ENCODE measurements at regions not wholly inside any gene's neighbourhood (a gene's known extent, or its start where the extent isn't known, plus 50 kb on each side); places are given as distances from the start of the nearest gene placed in this dataset.

GRCh38 chr13:29925457-29926097 lies 75.2 kb upstream of the UBL3 start:
- peak in 1 of 2 donors; percentile 71 for TF ChIP-seq POLR2AphosphoS5 (IDR thresholded peaks at IDR 0.05; ENCODE audit: insufficient read depth in 1 of 2, low read depth in 1 of 2)
- TF ChIP-seq POLR2A (IDR thresholded peaks at IDR 0.05) = no peak
- no peak for TF ChIP-seq CTCF (IDR thresholded peaks at IDR 0.05)
- H3K4me1 ChIP-seq = peaks cover 43% of the 10 kb centered on the region
- no peaks in the 10 kb centered on the region for H3K36me3 ChIP-seq
- intact Hi-C loops (cut with DNase I) = loop anchor here (10.0 kb wide), 1 partner anchor 71 kb away; the partner anchor contains the start of gene UBL3
- no peaks in the 10 kb centered on the region for H3K27me3 ChIP-seq
- no peak overlapping the region for H3K4me3 ChIP-seq
- H3K9me3 ChIP-seq = no peaks in the 10 kb centered on the region
- DNase-seq (ENCODE audit: extremely low spot score in 2 of 2) = no peak
- H3K27ac ChIP-seq = peak overlapping the region; percentile 82

GRCh38 chr13:29924482-29925350 lies 74.3 kb upstream of the UBL3 start:
- Histone ChIP-seq H3K4me1 (peaks cover 43% of the 10 kb centered on the region), H3K9me3 (no peaks in the 10 kb centered on the region), H3K4me3 (no peak overlapping the region), H3K36me3 (no peaks in the 10 kb centered on the region), H3K27me3 (no peaks in the 10 kb centered on the region), H3K27ac (peak overlapping the region; percentile 82)
- DNase-seq (ENCODE audit: extremely low spot score in 2 of 2) = peak in 1 of 2 donors; percentile 85
- TF ChIP-seq POLR2AphosphoS5 (IDR thresholded peaks at IDR 0.05; ENCODE audit: insufficient read depth in 1 of 2, low read depth in 1 of 2) (peak in 1 of 2 donors; percentile 39), CTCF (IDR thresholded peaks at IDR 0.05) (no peak), POLR2A (IDR thresholded peaks at IDR 0.05) (no peak)
- intact Hi-C loops (cut with DNase I) = loop anchor here (10.0 kb wide), 1 partner anchor 70 kb away; the partner anchor contains the start of gene UBL3

GRCh38 chr13:29923554-29924481 lies 73.4 kb upstream of the UBL3 start:
- no peak overlapping the region for H3K4me3 ChIP-seq
- peaks cover 43% of the 10 kb centered on the region for H3K4me1 ChIP-seq
- H3K9me3 ChIP-seq = no peaks in the 10 kb centered on the region
- no peaks in the 10 kb centered on the region for H3K36me3 ChIP-seq
- no peak for TF ChIP-seq POLR2A (IDR thresholded peaks at IDR 0.05)
- TF ChIP-seq POLR2AphosphoS5 (IDR thresholded peaks at IDR 0.05; ENCODE audit: insufficient read depth in 1 of 2, low read depth in 1 of 2) = peak; percentile 70 to 79
- TF ChIP-seq CTCF (IDR thresholded peaks at IDR 0.05) = peak; percentile 33 to 86 (median 76)
- intact Hi-C loops (cut with DNase I) = loop anchor here (10.0 kb wide), 1 partner anchor 69 kb away; the partner anchor contains the start of gene UBL3
- H3K27me3 ChIP-seq = no peaks in the 10 kb centered on the region
- peak in 1 of 2 donors; percentile 94 for DNase-seq (ENCODE audit: extremely low spot score in 2 of 2)
- peak overlapping the region; percentile 82 for H3K27ac ChIP-seq

GRCh38 chr13:29922896-29923295 lies 72.5 kb upstream of the UBL3 start:
- no peaks in the 10 kb centered on the region for H3K27me3 ChIP-seq
- no peaks in the 10 kb centered on the region for H3K9me3 ChIP-seq
- H3K36me3 ChIP-seq = no peaks in the 10 kb centered on the region
- DNase-seq (ENCODE audit: extremely low spot score in 2 of 2) = peak in 1 of 2 donors; percentile 47
- H3K4me3 ChIP-seq = no peak overlapping the region
- peaks cover 43% of the 10 kb centered on the region for H3K4me1 ChIP-seq
- peak overlapping the region; percentile 82 for H3K27ac ChIP-seq
- intact Hi-C loops (cut with DNase I) = loop anchor here (10.0 kb wide), 1 partner anchor 68 kb away; the partner anchor contains the start of gene UBL3
- TF ChIP-seq CTCF (IDR thresholded peaks at IDR 0.05) (no peak), POLR2A (IDR thresholded peaks at IDR 0.05) (no peak), POLR2AphosphoS5 (IDR thresholded peaks at IDR 0.05; ENCODE audit: insufficient read depth in 1 of 2, low read depth in 1 of 2) (no peak)
